SK-N-SH treated with all-trans-retinoic acid at 6 μM for 48 hours (cell line): ENCODE measurements at regions not wholly inside any gene's neighbourhood (a gene's known extent, or its start where the extent isn't known, plus 50 kb on each side); places are given as distances from the start of the nearest gene placed in this dataset.

Source experiments
- ATAC-seq: fragments of 200-7000 bp; cut with Tn5 transposase; 3 replicates; pipeline ENCODE4 v1.9.1; 2020; ENCODE audit warnings: mild to moderate bottlenecking, moderate library complexity
- BACH2 ChIP-seq: fragments of 250-450 bp; sonication (Bioruptor Pico); IDR thresholded peaks from 2 replicates; pipeline ENCODE4 v1.9.0; 2021; ENCODE audit warnings: mild to moderate bottlenecking, borderline replicate concordance
- CSDC2 ChIP-seq: fragments of 250-450 bp; sonication (Bioruptor Pico); IDR thresholded peaks from 2 replicates; pipeline ENCODE4 v1.5.0; 2020; ENCODE audit warnings: mild to moderate bottlenecking, moderate library complexity
- ESRRG ChIP-seq: fragments of 250-450 bp; sonication (Bioruptor Pico); IDR thresholded peaks from 2 replicates; pipeline ENCODE4 v1.6.1; 2021; ENCODE audit warnings: mild to moderate bottlenecking
- GLIS3 ChIP-seq: fragments of 250-450 bp; sonication (Bioruptor Pico); IDR thresholded peaks from 2 replicates; pipeline ENCODE4 v1.5.0; 2020; ENCODE audit warnings: mild to moderate bottlenecking, moderate library complexity
- ISL1 ChIP-seq: fragments of 250-450 bp; sonication (Bioruptor Pico); IDR thresholded peaks from 2 replicates; pipeline ENCODE4 v2.1.2; 2022; ENCODE audit warnings: mild to moderate bottlenecking, moderate library complexity
- OSR1 ChIP-seq: fragments of 250-450 bp; sonication (Bioruptor Pico); IDR thresholded peaks from 2 replicates; pipeline ENCODE4 v1.8.0; 2022; ENCODE audit warnings: moderate library complexity, mild to moderate bottlenecking, inconsistent platforms
- PPARA ChIP-seq: fragments of 250-450 bp; sonication (Bioruptor Pico); IDR thresholded peaks from 2 replicates; pipeline ENCODE4 v1.5.0; 2020; ENCODE audit warnings: mild to moderate bottlenecking, borderline replicate concordance
- RARB ChIP-seq: fragments of 250-450 bp; sonication (Bioruptor Pico); IDR thresholded peaks from 2 replicates; pipeline ENCODE4 v1.8.0; 2021; ENCODE audit warnings: mild to moderate bottlenecking, moderate library complexity
- TCF4 ChIP-seq: fragments of 250-450 bp; sonication (Bioruptor Pico); IDR thresholded peaks from 2 replicates; pipeline ENCODE4 v1.8.0; 2021; ENCODE audit warnings: mild to moderate bottlenecking, moderate library complexity, borderline replicate concordance
- TOX ChIP-seq: fragments of 250-450 bp; sonication (Bioruptor Pico); IDR thresholded peaks from 2 replicates; pipeline ENCODE4 v1.8.0; 2021; ENCODE audit warnings: mild to moderate bottlenecking, moderate library complexity, borderline replicate concordance
- ZFP30 ChIP-seq: fragments of 450-650 bp; formaldehyde crosslinking; IDR thresholded peaks from 2 replicates; pipeline ENCODE4 v1.5.0; 2022; ENCODE audit warnings: mild to moderate bottlenecking, moderate library complexity
- ZNF565 ChIP-seq: fragments of 450-650 bp; formaldehyde crosslinking; conservative IDR thresholded peaks from 2 replicates; pipeline ENCODE4 v1.5.0; 2020; ENCODE audit warnings: low read depth, mild to moderate bottlenecking, moderate library complexity
- ZNF70 ChIP-seq: fragments of 450-650 bp; formaldehyde crosslinking; IDR thresholded peaks from 2 replicates; pipeline ENCODE4 v1.5.0; 2020; ENCODE audit warnings: mild to moderate bottlenecking, moderate library complexity
- ZNF8 ChIP-seq: fragments of 450-650 bp; formaldehyde crosslinking; IDR thresholded peaks from 2 replicates; pipeline ENCODE4 v1.5.0; 2020; ENCODE audit warnings: mild to moderate bottlenecking, moderate library complexity
- TF ChIP-seq, protein P1 (sequence below): fragments of 250-450 bp; sonication (Bioruptor Pico); IDR thresholded peaks from 2 replicates; pipeline ENCODE4 v1.8.0; 2020; ENCODE audit warnings: mild to moderate bottlenecking, moderate library complexity, borderline replicate concordance
- TF ChIP-seq, protein P2 (sequence below): fragments of 250-450 bp; sonication (Bioruptor Pico); IDR thresholded peaks from 2 replicates; pipeline ENCODE4 v1.5.1; 2021; ENCODE audit warnings: mild to moderate bottlenecking, moderate library complexity
- TF ChIP-seq, protein P3 (sequence below): fragments of 250-450 bp; sonication (Bioruptor Pico); IDR thresholded peaks from 2 replicates; pipeline ENCODE4 v1.8.0; 2021; ENCODE audit warnings: low read depth, mild to moderate bottlenecking, moderate library complexity, borderline replicate concordance

DNA sequence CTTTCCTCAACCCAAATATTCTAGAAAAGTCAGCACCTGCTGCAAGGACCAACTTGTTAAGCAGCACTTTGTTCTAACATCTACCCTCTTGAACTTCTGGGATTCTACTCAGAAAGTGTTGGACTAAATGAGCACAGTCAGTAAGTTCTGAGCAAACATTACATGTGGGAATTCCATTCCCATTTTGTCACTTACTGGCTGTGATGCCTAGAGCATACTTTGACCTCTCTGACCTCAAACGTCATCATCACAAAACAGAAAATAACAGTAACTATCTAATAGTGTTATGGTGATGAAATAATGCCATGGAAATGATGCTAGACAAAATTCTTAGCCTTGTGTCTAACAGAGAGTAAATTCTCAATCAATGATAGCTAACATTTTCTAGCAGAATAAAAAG lies 829.4 kb downstream of the EPHA7 start (continued):
- TF ChIP-seq, protein P1, sequence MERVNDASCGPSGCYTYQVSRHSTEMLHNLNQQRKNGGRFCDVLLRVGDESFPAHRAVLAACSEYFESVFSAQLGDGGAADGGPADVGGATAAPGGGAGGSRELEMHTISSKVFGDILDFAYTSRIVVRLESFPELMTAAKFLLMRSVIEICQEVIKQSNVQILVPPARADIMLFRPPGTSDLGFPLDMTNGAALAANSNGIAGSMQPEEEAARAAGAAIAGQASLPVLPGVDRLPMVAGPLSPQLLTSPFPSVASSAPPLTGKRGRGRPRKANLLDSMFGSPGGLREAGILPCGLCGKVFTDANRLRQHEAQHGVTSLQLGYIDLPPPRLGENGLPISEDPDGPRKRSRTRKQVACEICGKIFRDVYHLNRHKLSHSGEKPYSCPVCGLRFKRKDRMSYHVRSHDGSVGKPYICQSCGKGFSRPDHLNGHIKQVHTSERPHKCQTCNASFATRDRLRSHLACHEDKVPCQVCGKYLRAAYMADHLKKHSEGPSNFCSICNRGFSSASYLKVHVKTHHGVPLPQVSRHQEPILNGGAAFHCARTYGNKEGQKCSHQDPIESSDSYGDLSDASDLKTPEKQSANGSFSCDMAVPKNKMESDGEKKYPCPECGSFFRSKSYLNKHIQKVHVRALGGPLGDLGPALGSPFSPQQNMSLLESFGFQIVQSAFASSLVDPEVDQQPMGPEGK (CRISPR knock-in tag): no peak
- TF ChIP-seq CSDC2 (CRISPR knock-in tag): no peak
- no peak for TF ChIP-seq TOX (CRISPR knock-in tag)

DNA sequence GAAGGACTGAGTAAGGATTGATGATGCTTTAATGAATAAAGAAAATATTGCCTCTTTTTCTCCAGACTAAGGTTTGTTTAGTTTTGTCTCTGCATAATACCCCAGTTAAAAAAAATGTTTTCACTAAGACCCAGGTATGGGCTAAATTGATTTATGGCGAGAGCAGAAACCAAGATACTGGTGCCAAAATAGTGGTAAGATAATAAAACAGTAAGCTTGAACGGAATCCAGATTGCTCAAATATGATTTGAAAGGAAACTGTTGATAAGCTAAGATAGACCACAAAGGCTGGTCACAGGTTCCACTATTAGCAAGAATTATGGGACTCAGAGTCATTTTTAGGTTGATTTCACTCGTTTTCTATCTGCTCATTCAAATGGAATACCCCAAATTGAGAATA lies 831.2 kb downstream of the EPHA7 start:
- TF ChIP-seq, protein P2, sequence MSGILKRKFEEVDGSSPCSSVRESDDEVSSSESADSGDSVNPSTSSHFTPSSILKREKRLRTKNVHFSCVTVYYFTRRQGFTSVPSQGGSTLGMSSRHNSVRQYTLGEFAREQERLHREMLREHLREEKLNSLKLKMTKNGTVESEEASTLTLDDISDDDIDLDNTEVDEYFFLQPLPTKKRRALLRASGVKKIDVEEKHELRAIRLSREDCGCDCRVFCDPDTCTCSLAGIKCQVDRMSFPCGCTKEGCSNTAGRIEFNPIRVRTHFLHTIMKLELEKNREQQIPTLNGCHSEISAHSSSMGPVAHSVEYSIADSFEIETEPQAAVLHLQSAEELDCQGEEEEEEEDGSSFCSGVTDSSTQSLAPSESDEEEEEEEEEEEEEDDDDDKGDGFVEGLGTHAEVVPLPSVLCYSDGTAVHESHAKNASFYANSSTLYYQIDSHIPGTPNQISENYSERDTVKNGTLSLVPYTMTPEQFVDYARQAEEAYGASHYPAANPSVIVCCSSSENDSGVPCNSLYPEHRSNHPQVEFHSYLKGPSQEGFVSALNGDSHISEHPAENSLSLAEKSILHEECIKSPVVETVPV (CRISPR knock-in tag): no peak
- TF ChIP-seq PPARA (CRISPR knock-in tag): no peak
- TF ChIP-seq ESRRG (CRISPR knock-in tag): no peak
- no peak for TF ChIP-seq ZNF70
- TF ChIP-seq TOX (CRISPR knock-in tag): no peak
- TF ChIP-seq, protein P1 (CRISPR knock-in tag): no peak
- TF ChIP-seq, protein P3, sequence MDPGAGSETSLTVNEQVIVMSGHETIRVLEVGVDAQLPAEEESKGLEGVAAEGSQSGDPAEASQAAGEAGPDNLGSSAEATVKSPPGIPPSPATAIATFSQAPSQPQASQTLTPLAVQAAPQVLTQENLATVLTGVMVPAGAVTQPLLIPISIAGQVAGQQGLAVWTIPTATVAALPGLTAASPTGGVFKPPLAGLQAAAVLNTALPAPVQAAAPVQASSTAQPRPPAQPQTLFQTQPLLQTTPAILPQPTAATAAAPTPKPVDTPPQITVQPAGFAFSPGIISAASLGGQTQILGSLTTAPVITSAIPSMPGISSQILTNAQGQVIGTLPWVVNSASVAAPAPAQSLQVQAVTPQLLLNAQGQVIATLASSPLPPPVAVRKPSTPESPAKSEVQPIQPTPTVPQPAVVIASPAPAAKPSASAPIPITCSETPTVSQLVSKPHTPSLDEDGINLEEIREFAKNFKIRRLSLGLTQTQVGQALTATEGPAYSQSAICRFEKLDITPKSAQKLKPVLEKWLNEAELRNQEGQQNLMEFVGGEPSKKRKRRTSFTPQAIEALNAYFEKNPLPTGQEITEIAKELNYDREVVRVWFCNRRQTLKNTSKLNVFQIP: no peak
- no peak for TF ChIP-seq ISL1 (CRISPR knock-in tag)
- TF ChIP-seq, all 23 proteins: peak for 0

DNA sequence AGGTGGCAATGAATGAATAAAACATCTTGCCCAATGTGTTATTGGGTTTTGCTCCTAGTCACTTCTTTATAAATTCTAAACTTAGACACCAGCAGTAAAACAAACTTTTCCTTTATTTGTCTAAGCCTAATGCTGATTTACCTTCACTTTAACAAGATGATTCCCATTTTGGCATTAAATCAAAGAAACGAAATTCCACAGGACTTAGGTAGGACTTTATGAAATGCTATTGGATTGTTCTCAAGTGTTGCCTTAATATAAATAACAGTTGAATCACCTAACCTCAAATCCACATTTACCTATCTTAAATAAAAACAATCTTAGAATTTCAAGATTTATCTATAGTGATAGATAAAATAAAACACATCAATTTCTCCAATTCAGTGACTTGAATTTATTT lies 831.8 kb downstream of the EPHA7 start:
- TF ChIP-seq ZFP30 (CRISPR knock-in tag) (no peak), ZNF565 (CRISPR knock-in tag) (no peak), RARB (CRISPR knock-in tag) (no peak), ZNF8 (CRISPR knock-in tag) (no peak), ESRRG (CRISPR knock-in tag) (no peak), PPARA (CRISPR knock-in tag) (no peak)
- no peak for ATAC-seq

More for the DNA sequence above, 831.2 kb downstream of the EPHA7 start:
- ATAC-seq: no peak

DNA sequence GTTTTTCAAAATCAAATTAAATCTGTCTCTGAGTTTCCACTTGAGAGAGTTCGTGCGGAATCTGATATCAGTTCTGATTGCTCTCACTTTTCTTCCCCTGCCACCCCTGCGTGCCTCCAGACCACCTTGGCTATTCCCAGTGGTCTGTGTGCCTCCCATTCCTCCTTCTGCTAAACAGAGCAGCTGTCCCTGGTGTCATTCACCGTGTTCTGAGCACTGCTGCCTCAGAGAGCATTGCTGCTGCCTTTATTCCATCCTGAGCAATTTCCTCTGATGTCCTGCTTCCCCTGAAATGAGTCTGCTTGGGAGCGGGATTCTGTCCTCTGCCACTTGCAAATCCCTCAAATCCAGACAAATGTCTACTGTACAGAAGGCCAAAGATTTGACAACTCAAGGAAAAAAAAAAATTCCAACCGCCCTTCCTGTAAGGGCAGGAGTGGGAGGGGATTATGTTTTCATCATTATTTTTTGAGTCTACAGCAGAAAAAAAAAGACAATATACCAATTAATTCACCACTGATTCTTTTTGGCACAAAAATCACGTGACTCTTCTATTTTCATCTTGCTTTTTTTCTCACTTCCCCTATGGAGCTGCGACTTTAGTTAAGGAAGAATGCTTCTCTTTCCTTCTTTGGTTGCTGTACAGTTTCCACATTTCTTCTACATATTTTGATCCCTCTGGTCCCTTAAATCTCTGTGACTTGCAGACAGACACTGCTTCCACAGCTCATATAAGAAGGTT lies 833.0 kb downstream of the EPHA7 start:
- TF ChIP-seq GLIS3 (CRISPR knock-in tag): no peak
- TF ChIP-seq ESRRG (CRISPR knock-in tag): no peak
- TF ChIP-seq, protein P1 (CRISPR knock-in tag): no peak
- TF ChIP-seq TCF4 (CRISPR knock-in tag): no peak
- no peak for TF ChIP-seq ZNF70
- TF ChIP-seq, protein P3: no peak
- no peak for TF ChIP-seq BACH2 (CRISPR knock-in tag)
- TF ChIP-seq OSR1 (CRISPR knock-in tag): no peak
- no peak for ATAC-seq
